Ectodermal cell (in vitro differentiated cells): ENCODE measurements at regions not wholly inside any gene's neighbourhood (a gene's known extent, or its start where the extent isn't known, plus 50 kb on each side); places are given as distances from the start of the nearest gene placed in this dataset.
A peak's percentile ranks its signal among the peaks of the same experiment; 100 is the strongest.

Experiments used
- H3K27ac ChIP-seq: 2 replicates; pipeline ENCODE4 v1.7.0; 2013; ENCODE audit warnings: mild to moderate bottlenecking, low read depth, low read length; ENCODE audit not compliant: insufficient read depth, poor library complexity, severe bottlenecking
- H3K27me3 ChIP-seq: 2 replicates; pipeline ENCODE4 v1.7.0; 2013; ENCODE audit warnings: mild to moderate bottlenecking, low read length; ENCODE audit not compliant: insufficient read depth, control insufficient read depth, poor library complexity, severe bottlenecking
- H3K36me3 ChIP-seq: one replicate; pipeline ENCODE4 v1.7.0; 2013; ENCODE audit warnings: low read length; ENCODE audit not compliant: control insufficient read depth, insufficient read depth
- H3K4me1 ChIP-seq: one replicate; pipeline ENCODE4 v1.7.0; 2013; ENCODE audit warnings: low read length; ENCODE audit not compliant: control insufficient read depth, insufficient read depth
- H3K4me3 ChIP-seq: 2 replicates; pipeline ENCODE4 v1.7.0; 2013; ENCODE audit warnings: low read depth, low read length, control low read depth; ENCODE audit not compliant: insufficient read depth
- H3K9me3 ChIP-seq: 2 replicates; pipeline ENCODE4 v1.7.0; 2013; ENCODE audit warnings: mild to moderate bottlenecking, low read length, moderate library complexity; ENCODE audit not compliant: control insufficient read depth
- WGBS, 2 experiments: methylation state at CpG; one replicate each; pipeline ENCODE4 v1.1.7; 2013; ENCODE audit warnings: missing lambda C conversion rate in 2 of 2; 5-methylcytosine and 5-hydroxymethylcytosine counted together

DNA sequence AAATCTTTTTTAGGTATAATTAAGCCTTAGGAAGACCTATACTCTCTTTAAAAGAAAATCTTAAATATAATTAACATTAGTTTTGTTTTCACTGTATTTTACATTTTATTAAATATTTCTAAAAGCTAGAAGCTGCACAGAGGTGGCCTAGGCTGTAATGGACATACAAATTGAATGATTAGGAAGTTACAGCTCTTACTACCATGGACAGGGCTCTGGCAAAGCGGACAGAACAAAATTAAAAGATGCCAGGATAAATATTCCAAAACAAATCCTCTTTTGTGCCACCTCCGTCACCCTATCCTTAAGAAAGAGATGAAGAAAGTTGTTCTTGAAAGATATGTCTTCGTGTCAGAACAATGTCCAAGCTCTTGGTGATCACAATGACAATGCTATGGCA, 376.5 kb downstream of the ETNK1 start:
- Histone ChIP-seq H3K36me3 (no peaks in the 10 kb centered on the region), H3K27me3 (no peaks in the 10 kb centered on the region), H3K4me3 (no peak overlapping the region), H3K4me1 (peaks cover 13% of the 10 kb centered on the region), H3K27ac (no peak overlapping the region), H3K9me3 (no peaks in the 10 kb centered on the region)
- 94 to 95% methylated on average over 3 of the region's 3 CpGs for WGBS, 2 experiments

DNA sequence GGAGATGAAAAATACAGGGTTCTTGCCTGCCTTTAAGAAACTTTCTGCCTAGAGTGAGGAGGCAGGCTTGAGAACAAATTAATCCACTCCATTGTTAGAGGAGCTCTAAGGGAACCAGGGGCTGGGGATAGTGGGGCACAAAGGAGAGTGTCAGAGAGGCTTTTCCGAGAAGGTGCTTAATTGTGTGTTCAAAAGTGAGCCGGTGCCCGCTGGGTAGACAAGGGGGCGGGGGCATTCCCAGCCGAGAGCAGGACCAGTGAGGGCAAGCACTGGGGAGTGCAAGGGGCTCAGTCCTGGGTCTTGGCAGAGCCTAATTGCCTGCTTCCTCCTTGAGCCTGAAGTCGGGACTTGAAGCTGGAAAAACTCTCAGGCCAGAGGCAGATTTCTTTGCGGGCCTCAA, 377.4 kb downstream of the ETNK1 start:
- peak overlapping the region; percentile 56 for H3K27ac ChIP-seq
- no peak overlapping the region for H3K4me3 ChIP-seq

GRCh38 chr12:23004473-23005020, 379.6 kb downstream of the ETNK1 start:
- no peaks in the 10 kb centered on the region for H3K36me3 ChIP-seq
- peaks cover 13% of the 10 kb centered on the region for H3K4me1 ChIP-seq
- no peak overlapping the region for H3K4me3 ChIP-seq
- H3K27me3 ChIP-seq = no peaks in the 10 kb centered on the region
- H3K9me3 ChIP-seq = no peaks in the 10 kb centered on the region
- H3K27ac ChIP-seq = no peak overlapping the region
- WGBS, 2 experiments = 96 to 99% methylated on average over 4 of the region's 4 CpGs

More for the DNA sequence above, 377.4 kb downstream of the ETNK1 start:
- Histone ChIP-seq H3K9me3 (no peaks in the 10 kb centered on the region), H3K27me3 (no peaks in the 10 kb centered on the region), H3K4me1 (peaks cover 13% of the 10 kb centered on the region), H3K36me3 (no peaks in the 10 kb centered on the region)
- WGBS, 2 experiments = 56 to 61% methylated on average over 7 of the region's 7 CpGs

DNA sequence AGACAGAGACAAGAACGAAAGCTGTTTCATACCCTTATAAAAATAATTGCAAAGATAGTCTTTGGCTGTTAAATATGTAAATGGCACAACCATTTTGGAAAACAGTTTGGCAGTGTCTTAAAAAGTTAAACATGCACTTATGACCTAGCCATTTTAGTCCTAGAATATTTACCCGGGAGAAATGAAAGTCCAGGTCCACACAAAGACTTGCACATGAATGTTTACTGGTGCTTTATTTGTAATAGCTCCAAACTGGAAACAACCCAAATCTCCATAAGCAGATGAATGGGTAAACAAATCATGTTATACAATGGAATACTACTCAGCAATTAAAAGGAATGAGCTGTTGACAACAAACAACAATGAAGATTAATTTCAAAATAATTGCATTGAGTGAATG, 380.4 kb downstream of the ETNK1 start:
- Histone ChIP-seq H3K36me3 (no peaks in the 10 kb centered on the region), H3K4me3 (no peak overlapping the region), H3K27ac (no peak overlapping the region), H3K9me3 (no peaks in the 10 kb centered on the region), H3K27me3 (no peaks in the 10 kb centered on the region), H3K4me1 (peaks cover 13% of the 10 kb centered on the region)
- 85 to 95% methylated on average over 2 of the region's 2 CpGs for WGBS, 2 experiments

DNA sequence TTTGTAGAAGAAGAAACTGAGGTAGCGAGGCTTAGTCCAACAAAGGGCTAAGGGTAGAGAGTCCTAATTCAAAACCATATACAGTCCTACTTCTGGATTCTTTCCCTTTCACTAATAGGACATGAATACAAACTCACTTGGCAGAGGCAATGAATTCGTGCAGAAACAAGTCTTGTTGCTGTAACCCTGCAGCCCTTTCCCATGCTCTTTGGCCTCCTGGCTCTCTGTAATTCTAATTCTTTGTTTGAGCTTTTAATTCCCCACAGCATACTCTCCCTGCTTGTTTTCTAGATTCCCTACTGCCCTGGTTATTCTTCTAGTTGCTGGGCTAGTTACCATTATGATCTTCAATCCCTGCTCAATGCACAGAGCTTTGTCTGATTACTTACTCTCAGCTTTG, 381.4 kb downstream of the ETNK1 start:
- Histone ChIP-seq H3K4me1 (peaks cover 13% of the 10 kb centered on the region), H3K36me3 (no peaks in the 10 kb centered on the region), H3K9me3 (no peaks in the 10 kb centered on the region), H3K27me3 (no peaks in the 10 kb centered on the region), H3K4me3 (no peak overlapping the region), H3K27ac (no peak overlapping the region)
- 81 to 86% methylated on average over 1 to 2 of the region's 2 CpGs for WGBS, 2 experiments

DNA sequence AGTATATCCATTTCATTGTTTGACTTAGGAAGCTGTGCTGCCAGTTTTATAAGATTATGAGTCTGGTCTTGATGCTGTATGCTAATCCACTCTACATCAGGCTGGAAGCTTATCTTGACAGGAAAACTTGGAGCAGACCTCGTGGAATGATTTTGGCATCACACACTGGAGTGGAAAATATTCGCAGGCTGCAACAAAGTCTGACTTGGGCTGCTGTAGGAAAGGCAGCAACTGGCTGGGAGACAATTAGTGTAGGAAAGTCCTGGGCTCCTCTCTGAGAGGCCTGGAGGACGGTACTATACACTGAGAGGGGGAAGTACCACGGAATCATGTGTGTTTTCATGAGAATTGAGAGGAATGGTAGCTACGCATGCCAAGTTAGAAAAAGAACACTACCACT, 383.7 kb downstream of the ETNK1 start:
- Histone ChIP-seq H3K27ac (no peak overlapping the region), H3K36me3 (no peaks in the 10 kb centered on the region), H3K9me3 (no peaks in the 10 kb centered on the region), H3K27me3 (no peaks in the 10 kb centered on the region), H3K4me3 (no peak overlapping the region), H3K4me1 (no peaks in the 10 kb centered on the region)
- 91 to 93% methylated on average over 5 of the region's 5 CpGs for WGBS, 2 experiments

DNA sequence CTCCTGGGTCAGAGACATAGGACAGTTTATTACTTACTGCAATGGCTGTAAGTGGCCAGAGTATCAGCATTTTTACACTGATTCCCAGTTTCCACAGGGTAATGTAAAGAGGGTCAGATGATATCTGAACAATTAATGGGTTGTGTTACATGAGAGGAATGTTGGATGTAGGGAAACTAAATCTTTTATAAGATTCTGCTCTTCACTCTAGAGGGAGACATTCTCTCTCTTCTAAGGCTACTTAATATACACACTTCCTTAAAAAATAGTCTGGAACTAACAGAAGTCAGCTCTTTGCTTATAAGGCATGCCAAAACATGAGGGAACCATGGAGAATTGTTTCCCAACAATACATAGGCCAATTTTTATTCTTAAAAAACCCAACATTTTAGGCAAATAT, 389.8 kb downstream of the ETNK1 start:
- no peaks in the 10 kb centered on the region for H3K9me3 ChIP-seq
- no peaks in the 10 kb centered on the region for H3K27me3 ChIP-seq
- H3K4me3 ChIP-seq = no peak overlapping the region
- no peaks in the 10 kb centered on the region for H3K4me1 ChIP-seq
- no peaks in the 10 kb centered on the region for H3K36me3 ChIP-seq
- no peak overlapping the region for H3K27ac ChIP-seq

GRCh38 chr12:23025372-23026016, 400.5 kb downstream of the ETNK1 start:
- H3K27ac ChIP-seq = no peak overlapping the region
- no peaks in the 10 kb centered on the region for H3K27me3 ChIP-seq
- no peaks in the 10 kb centered on the region for H3K4me1 ChIP-seq
- H3K9me3 ChIP-seq = no peaks in the 10 kb centered on the region
- H3K4me3 ChIP-seq = no peak overlapping the region
- WGBS, 2 experiments = 30 to 40% methylated on average over 1 of the region's 1 CpG
- no peaks in the 10 kb centered on the region for H3K36me3 ChIP-seq

GRCh38 chr12:23028158-23028802, 403.3 kb downstream of the ETNK1 start:
- no peaks in the 10 kb centered on the region for H3K36me3 ChIP-seq
- H3K9me3 ChIP-seq = no peaks in the 10 kb centered on the region
- H3K4me3 ChIP-seq = no peak overlapping the region
- WGBS, 2 experiments = 78 to 84% methylated on average over 3 to 4 of the region's 4 CpGs
- H3K27me3 ChIP-seq = no peaks in the 10 kb centered on the region
- no peak overlapping the region for H3K27ac ChIP-seq
- H3K4me1 ChIP-seq = no peaks in the 10 kb centered on the region

DNA sequence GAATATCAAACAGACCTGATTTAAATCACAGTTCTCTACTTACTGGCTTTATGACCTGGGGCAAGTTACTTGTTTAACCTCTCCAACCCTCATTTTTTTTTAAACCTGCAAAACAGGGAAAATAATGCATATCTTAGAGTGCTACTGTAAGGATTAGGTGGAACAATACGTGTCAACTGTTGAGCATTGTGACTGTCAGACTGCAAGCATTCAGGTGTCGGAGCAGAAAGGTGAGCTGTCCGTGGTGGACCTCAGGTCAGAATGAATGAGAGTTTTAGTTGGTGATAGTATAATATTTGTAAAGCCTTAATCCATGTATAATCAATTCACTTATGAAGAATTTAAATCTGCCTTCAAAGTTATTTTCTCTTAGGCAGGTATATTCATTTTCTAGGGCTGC, 404.2 kb downstream of the ETNK1 start:
- Histone ChIP-seq H3K4me3 (no peak overlapping the region), H3K27me3 (no peaks in the 10 kb centered on the region), H3K36me3 (no peaks in the 10 kb centered on the region), H3K9me3 (no peaks in the 10 kb centered on the region), H3K4me1 (no peaks in the 10 kb centered on the region), H3K27ac (no peak overlapping the region)
- WGBS, 2 experiments = 85 to 87% methylated on average over 3 of the region's 3 CpGs
